ENCODE measurements at regions not wholly inside any gene's neighbourhood (a gene's known extent, or its start where the extent isn't known, plus 50 kb on each side); places are given as distances from the start of the nearest gene placed in this dataset.
"Not testable (repeated sequence)": the region's sequence is repeated elsewhere in the genome, so short reads cannot be mapped to it uniquely, and the experiment has no call there.

- DNase-seq = no peak
Measured at GRCh38 chr5:83001796-83002381, 75.3 kb downstream of the TMEM167A start.

DNA sequence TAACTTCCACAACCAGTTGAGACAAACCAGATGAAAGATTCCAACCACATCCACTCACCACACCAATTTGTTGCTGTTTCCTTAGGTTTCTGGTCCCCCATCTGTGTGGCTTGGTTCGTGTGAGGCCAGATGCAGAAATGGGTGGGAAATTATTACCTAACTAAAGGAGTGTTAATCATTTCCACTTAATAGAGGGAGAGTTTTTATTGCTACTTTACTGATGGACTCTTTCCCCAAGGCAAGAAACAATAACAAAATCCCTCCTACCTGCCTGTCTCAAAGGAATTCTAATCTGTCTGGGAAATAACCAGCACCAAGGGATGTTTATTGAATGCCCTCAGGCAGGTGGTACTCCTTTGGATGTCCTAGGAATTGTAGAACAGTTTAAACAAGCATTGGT, 76.3 kb downstream of the TMEM167A start:
- DNase-seq = no peak

DNA sequence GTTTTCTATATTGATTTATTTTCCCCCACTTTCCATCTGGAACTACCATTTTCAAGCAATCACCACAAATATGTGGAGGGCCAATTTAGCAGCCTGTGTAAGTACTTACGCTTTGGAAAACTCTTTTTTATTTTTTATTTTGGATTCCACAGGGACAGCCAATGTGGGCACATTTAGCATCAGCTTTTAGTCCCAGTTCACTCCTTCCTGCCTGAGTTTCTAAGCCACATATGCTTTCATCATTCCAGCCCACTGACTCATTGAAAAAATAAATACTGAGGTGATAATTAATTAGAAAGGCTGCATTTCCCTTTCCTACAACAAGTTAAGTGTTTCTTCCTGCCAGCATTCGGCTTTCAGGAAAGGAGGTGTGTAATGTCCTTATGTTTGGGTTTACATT, 76.8 kb downstream of the TMEM167A start:
- no peak for DNase-seq

DNA sequence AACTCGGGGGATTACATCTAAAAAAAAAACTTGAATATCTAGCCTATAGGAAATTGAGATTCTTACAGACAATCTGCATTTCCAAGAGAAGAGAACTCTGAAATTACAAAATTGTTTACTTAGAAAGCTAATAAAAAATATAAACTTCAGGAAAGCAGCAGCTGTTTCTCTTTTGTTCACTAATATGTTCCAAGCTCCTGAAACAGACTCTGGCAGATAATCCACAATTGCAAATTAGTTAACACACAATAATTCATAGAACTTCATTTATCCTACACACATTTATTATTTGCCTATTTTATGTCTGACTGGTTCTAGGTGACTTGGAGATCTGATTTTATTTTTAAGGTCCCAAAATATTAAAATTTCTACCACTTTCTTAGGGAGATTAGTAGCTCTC, 83.8 kb downstream of the TMEM167A start:
- no peak for DNase-seq

DNA sequence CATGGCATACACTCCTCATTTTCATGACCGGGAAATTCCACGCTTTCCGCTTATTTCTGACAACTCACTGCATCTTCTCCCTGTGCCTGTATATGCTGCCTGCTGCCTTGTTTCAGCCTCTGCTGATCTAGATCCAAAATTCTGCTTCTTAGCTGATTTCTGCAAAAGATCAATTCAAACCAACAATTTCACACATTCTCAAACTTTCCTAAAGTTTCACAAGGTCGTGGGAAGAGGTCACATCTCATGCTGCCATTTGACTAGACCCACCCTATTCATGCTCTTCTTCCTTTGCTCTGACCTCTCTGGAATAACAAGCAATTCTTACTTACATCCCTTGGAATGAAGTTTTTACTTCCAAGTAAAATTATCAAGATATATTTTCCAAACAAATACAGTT, 84.5 kb downstream of the TMEM167A start:
- DNase-seq = no peak

- DNase-seq = no peak
Measured at GRCh38 chr5:82991678-82992323, 85.4 kb downstream of the TMEM167A start.

GRCh38 chr5:82991059-82991458, 86.1 kb downstream of the TMEM167A start:
- no peak for DNase-seq

DNA sequence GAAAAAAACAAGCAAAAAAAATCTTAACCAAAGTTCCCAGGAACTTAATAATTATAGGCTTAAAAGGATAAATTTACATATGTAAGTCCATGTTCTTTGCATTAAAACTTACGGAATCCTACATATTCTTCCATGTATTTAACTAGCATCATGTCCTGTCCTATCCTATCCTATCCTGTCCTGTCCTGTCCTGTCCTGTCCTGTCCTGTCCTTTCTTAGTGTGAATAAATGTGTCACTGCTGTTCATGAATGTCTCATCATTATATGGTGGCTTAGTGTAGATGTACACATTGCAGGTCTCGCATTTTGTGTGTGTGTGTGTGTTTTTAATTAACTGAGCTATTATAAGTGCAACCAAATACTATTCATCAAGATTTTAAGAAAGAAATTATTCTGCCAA, 90.0 kb downstream of the TMEM167A start:
- no peak for DNase-seq

DNA sequence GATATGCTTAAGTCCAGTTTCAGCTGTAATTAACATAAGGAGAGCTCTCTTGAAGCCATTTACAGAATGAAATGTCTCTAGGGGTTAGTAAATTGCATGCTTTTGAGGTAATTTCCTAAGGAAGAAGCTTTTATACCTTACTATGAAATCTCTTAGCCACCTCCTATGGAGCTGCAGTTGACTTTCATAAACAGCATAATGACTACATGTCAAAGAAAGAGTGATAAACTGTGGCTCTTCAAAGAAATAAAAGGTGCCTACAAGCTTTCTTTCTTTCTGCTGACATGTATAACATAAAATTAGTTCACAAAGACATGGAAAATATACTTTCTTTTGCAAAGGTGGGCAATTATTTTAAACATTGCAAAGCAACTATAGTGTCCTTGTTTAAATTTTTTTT, 90.8 kb downstream of the TMEM167A start:
- no peak for DNase-seq

DNA sequence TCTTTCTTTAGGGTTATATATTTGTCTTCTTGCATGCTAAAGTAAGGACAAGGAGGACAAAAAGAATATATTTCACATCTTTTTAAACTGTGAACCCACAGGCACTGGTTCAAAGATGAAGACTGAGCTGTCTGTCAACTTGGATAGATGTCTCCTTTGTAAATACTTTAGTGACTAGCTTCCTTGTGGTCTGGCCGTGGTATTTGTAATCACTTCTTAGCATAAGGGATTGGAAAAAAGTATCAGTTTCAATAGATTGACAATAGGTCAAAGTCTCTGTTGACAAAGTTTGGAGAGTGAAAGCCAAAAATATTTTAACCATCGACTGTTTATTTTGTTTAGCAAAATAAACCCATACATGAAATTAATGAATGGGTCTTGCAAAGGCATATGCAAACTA, 91.4 kb downstream of the TMEM167A start:
- no peak for DNase-seq

DNA sequence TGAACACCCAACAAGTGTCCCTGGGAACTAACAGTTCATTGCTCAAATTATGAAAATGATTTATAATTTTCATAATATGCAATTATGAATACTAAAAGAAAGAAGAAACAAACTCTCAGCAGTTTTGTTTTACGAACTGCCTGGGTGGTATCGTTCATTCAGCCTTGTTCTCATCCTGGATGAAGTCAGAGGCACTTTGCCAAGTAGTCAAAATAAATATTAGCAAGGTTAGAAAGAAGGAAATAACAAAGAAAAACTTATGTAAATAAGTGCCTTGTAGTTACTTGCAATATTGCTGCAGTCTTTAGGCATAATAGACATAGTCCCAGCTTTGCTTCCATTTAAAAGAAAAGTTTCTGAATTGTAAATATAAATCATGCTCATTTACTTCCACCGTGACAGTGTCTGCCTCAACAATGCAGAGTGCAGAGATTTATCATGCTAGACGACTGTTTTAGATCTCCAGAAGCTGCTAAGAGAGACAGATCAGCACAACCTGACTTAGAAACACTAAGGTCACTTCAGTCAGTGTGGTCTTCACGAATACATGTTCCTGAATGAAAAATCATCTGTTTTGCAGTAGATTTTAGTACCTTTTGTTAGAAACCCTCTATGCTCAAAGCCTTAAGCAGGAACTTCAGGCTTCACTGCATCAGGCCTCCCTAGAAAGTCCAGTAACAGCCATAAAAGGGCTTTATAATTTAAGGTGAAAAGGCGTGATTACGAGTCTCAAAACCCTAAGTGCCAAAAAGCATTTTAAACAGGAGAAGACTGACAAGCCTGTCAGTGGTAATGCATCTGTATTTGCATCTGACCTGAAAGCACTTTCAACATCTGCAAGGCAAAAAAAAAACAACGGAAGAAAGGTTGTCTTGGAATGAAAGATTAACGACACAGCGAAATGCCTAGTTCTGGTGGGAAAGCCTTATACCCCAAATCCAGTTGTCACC, 92.1 kb downstream of the TMEM167A start:
- no peak for DNase-seq

DNA sequence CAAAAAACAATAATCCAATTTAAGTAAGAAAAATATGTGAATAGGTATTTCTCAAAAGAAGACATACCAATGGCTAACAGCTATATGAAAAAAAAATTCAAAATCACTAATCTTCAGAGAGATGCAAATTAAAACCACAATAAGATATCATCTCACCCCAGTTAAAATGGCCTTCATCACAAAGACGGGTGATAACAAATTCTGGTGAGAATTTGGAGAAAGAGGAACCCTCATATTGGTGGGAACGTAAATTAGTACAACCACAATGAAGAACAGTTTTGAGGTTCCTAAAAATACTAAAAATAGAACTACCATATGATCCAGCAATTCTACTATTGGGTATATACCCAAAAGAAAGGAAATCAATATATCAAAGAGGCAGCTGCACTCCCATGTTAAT, 94.3 kb downstream of the TMEM167A start:
- DNase-seq = no peak

DNA sequence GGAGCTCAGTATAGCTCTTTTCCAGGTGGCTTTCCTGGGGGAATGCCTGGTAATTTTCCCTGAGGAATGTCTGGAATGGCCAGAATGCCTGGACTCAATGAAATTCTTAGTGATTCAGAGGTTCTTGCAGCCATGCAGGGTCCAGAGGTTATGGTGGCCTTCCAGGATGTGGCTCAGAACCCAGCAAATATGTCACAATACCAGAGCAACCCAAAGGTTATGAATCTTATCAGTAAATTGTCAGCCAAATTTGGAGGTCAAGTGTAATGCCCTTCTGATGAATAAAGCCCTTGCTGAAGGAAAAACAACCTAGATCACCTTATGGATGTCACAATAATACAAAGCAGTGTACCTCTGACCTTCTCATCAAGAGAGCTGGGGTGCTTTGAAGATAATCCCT, 100.3 kb downstream of the TMEM167A start:
- not testable (repeated sequence) for DNase-seq

DNA sequence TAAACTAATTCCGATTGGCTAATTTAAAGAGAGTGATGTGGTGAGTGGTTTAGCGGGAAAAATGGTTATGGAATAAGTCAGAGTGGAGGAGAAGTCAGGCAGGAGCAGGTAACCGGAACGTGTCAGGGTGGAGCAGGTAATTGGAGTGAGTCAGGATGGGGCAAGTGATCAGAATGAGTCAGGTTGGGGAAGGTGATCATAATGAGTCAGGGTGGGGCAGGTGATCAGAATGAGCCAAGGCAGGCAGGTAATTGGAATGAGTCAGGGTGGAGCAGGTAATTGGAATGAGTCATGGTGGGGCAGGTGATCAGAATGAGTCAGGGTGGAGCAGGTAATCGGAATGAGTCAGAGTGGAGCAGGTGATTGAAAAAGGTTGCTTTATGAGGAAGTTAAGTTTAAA, 101.4 kb downstream of the TMEM167A start:
- no peak for DNase-seq

DNA sequence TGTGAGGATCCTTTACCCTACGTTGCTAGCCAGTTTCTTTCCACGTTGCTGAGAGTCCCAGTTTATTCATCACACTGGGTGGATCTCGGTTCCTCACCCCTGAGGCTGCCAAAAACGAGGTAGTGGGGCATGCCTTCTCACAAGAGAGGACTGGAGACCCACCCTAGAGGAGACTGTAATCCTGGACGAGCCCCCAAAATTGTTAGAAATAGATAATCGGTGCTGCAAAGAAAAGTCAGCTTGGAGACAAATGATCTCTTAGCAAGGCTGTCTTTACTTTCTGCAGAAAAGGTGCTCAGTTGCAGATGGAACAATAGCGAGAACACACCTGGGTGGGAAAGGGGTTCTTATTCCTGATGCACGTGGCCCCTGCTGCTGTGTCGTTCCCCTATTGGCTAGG, 101.8 kb downstream of the TMEM167A start:
- no peak for DNase-seq

DNA sequence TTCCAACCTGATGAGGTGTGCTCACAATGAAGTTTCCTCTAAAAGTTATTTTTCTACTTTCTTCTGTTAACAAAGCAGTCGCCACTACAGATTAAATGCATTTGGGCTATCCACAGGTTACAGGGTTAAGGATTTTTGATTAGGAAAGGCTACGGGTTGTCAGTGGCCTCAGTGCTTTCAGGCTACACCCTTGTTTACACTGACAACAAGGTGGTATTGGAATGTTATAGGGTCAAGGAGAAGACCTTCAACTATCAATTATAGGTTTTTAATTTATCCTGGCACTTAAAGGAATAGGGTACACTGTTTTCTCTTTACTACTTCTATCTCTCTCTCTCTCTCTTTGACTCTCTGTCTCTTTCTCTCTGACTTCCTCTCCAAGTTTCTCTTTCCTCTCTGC, 102.8 kb downstream of the TMEM167A start:
- DNase-seq = not testable (repeated sequence)

GRCh38 chr5:82971901-82972300, 105.3 kb downstream of the TMEM167A start:
- DNase-seq = no peak

GRCh38 chr5:82971034-82971806, 106.0 kb downstream of the TMEM167A start:
- DNase-seq = not testable (repeated sequence)

GRCh38 chr5:82969221-82969976, 107.8 kb downstream of the TMEM167A start:
- not testable (repeated sequence) for DNase-seq

- no peak for DNase-seq
Measured at GRCh38 chr5:82967072-82967471, 110.1 kb downstream of the TMEM167A start.

- no peak for DNase-seq
Measured at GRCh38 chr5:82959466-82959865, 117.7 kb downstream of the TMEM167A start.

DNA sequence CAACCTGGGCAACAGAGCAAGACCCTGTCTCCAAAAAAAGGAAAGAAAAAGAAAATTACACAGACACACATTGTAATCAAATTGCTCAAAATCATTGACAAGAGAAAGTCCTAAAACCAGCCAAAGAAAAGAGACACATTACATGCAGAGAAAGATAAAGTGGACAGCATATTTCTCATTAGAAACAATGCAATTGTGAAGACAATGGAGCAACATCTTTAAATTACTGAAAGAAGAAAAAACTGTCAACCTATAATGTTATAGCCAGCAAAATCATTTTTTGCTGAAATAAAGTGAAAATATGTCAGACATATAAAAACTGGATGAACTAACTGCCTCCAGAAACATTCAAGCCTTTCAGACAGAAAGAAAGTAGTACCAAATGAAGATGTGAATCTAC, 120.6 kb downstream of the TMEM167A start:
- DNase-seq = no peak
